Gastrocnemius medialis (tissue), 4 donors: ENCODE measurements at regions not wholly inside any gene's neighbourhood (a gene's known extent, or its start where the extent isn't known, plus 50 kb on each side); places are given as distances from the start of the nearest gene placed in this dataset.

Experiments
- ATAC-seq, 2 donors: fragments of 150-250 bp; one replicate each; pipeline ENCODE4 v1.9.1; 2016
- DNase-seq, 2 donors: peaks; one replicate each; pipeline ENCODE4 v3.0.0-alpha.2; 2019
- H3K27ac ChIP-seq, 4 donors: fragments of 200-600 bp; sonication (generic); 1 replicate in 1 of 4; 2 replicates in 3 of 4; pipeline ENCODE4 v1.5.1; 2016 to 2018; ENCODE audit warnings: mild to moderate bottlenecking in 2 of 4, moderate library complexity in 1 of 4
- H3K27me3 ChIP-seq, 3 donors: fragments of 200-600 bp; sonication (generic) in 2 of 3; 1 replicate in 1 of 3; 2 replicates in 2 of 3; pipeline versions ENCODE4 v1.5.1 to v1.6.0; 2016 to 2019; ENCODE audit warnings: mild to moderate bottlenecking in 1 of 3, moderate library complexity in 1 of 3
- H3K36me3 ChIP-seq, 2 donors: fragments of 200-600 bp; sonication (generic) in 1 of 2; one replicate each; pipeline ENCODE4 v1.5.1; 2017 to 2018
- H3K4me1 ChIP-seq, 2 donors: fragments of 200-600 bp; sonication (generic) in 1 of 2; one replicate each; pipeline ENCODE4 v1.5.1; 2016 to 2017; ENCODE audit warnings: mild to moderate bottlenecking in 2 of 2
- H3K4me3 ChIP-seq, 4 donors: fragments of 200-600 bp; sonication (generic) in 3 of 4; 1 replicate in 1 of 4; 2 replicates in 3 of 4; pipeline ENCODE4 v1.5.1; 2016 to 2019; ENCODE audit warnings: mild to moderate bottlenecking in 2 of 4
- H3K9me3 ChIP-seq, 3 donors: fragments of 200-600 bp; sonication (generic) in 2 of 3; 1 replicate in 1 of 3; 2 replicates in 2 of 3; pipeline ENCODE4 v1.5.1; 2016 to 2019
- POLR2A ChIP-seq, 2 donors: fragments of 450-650 bp; IDR thresholded peaks; one replicate each; pipeline ENCODE4 v1.6.1; 2017; ENCODE audit warnings: antibody characterized with exemption in 2 of 2, mild to moderate bottlenecking in 2 of 2, moderate library complexity in 2 of 2
- in situ Hi-C, 4 donors: fragments of 200-750 bp; cut with MboI; loops; one replicate each; pipeline versions ENCODE4 v1.15.0 to v1.8.0; 2017; ENCODE audit warnings: low sequenced_read_pairs in 4 of 4
- intact Hi-C: fragments of 100-400 bp; cut with DNase I; formaldehyde crosslinking; loops from one replicate; pipeline ENCODE4 v1.15.1; 2023; ENCODE audit warnings: low total_unique reads
- TF ChIP-seq, protein P1 (sequence below), 5 experiments: fragments of 450-650 bp in 3 of 5; fragments of 200-600 bp in 2 of 5; sonication (generic) in 2 of 5; IDR thresholded peaks in 4 of 5; conservative IDR thresholded peaks in 1 of 5; 1 replicate in 4 of 5; 2 replicates in 1 of 5; pipeline ENCODE4 v1.5.1; 2016 to 2019; ENCODE audit warnings: antibody characterized with exemption in 5 of 5, mild to moderate bottlenecking in 3 of 5, moderate library complexity in 3 of 5

DNA sequence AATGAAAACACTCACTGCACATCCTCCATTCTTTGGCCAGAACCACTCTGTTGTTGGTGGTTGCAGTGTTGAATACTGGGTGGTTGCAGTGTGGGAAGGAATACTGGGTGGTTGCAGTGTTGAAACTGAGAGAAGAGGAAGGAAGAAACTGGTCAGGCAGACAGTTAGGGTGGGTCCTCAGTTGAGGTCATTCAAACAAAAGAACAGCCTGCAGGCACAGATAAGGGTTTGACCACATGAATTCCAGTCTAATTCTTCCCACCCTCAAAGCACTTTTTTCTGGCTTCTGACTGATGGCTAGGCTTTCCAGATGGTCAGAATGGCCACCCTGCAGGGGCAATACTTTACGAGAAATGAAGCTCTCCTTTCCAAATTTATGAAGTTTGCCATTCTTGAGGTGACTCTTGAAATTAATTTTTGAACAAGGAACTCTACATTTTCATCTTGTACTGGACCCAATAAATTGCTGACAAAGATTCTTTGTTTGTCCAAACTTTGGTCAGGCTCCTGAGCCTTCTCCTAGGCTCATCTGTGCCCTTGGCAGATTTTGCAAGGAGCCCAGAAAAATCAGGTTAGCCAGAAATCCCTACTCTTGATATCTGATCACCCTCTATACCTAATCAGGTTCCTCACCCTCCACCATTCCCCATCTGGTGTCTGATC lies 596.6 kb upstream of the CDH5 start:
- Histone ChIP-seq H3K27me3 (no peaks in the 10 kb centered on the region), H3K27ac (no peak overlapping the region), H3K9me3 (no peaks in the 10 kb centered on the region), H3K36me3 (no peaks in the 10 kb centered on the region), H3K4me3 (no peak overlapping the region), H3K4me1 (no peaks in the 10 kb centered on the region)
- intact Hi-C loops (no loop called here), in situ Hi-C loops (no loop called here)
- DNase-seq, result no peak
- TF ChIP-seq POLR2A (IDR thresholded peaks at IDR 0.05), result no peak
- TF ChIP-seq, protein P1, sequence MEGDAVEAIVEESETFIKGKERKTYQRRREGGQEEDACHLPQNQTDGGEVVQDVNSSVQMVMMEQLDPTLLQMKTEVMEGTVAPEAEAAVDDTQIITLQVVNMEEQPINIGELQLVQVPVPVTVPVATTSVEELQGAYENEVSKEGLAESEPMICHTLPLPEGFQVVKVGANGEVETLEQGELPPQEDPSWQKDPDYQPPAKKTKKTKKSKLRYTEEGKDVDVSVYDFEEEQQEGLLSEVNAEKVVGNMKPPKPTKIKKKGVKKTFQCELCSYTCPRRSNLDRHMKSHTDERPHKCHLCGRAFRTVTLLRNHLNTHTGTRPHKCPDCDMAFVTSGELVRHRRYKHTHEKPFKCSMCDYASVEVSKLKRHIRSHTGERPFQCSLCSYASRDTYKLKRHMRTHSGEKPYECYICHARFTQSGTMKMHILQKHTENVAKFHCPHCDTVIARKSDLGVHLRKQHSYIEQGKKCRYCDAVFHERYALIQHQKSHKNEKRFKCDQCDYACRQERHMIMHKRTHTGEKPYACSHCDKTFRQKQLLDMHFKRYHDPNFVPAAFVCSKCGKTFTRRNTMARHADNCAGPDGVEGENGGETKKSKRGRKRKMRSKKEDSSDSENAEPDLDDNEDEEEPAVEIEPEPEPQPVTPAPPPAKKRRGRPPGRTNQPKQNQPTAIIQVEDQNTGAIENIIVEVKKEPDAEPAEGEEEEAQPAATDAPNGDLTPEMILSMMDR (IDR thresholded peaks at IDR 0.05 in 4 of 5, conservative IDR thresholded peaks at IDR 0.05 in 1 of 5), result no peak
- no peak for ATAC-seq

DNA sequence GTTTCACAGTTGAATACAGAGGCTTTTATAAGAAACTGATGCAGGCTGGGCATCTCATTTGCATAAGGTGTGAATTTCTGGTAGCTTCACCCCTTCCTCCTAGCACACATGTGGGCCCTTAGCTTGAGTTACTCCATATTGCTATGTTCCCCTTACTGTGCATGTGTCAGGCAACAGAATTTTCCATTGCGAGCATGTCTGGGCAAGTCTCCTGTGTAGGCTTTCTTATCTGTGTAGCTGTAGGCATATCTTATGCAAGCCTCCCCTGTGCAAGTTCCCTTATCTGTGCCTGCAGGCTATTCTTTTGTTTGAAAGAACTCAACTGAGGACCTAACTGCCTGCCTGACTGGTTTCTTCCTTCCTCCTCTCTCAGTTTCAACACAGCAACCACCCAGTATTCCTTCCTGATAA lies 597.4 kb upstream of the CDH5 start:
- no peak for TF ChIP-seq POLR2A (IDR thresholded peaks at IDR 0.05)
- TF ChIP-seq, protein P1 (IDR thresholded peaks at IDR 0.05 in 4 of 5, conservative IDR thresholded peaks at IDR 0.05 in 1 of 5), result no peak
- H3K27ac ChIP-seq, result no peak overlapping the region
- ATAC-seq (no peak), DNase-seq (no peak)
- no peaks in the 10 kb centered on the region for H3K4me1 ChIP-seq
- intact Hi-C loops (no loop called here), in situ Hi-C loops (no loop called here)
- H3K36me3 ChIP-seq, result no peaks in the 10 kb centered on the region
- H3K9me3 ChIP-seq, result no peaks in the 10 kb centered on the region
- H3K27me3 ChIP-seq, result no peaks in the 10 kb centered on the region
- H3K4me3 ChIP-seq, result no peak overlapping the region

GRCh38 chr16:65767125-65767524 lies 599.4 kb upstream of the CDH5 start:
- no peaks in the 10 kb centered on the region for H3K27me3 ChIP-seq
- H3K4me3 ChIP-seq, result no peak overlapping the region
- H3K9me3 ChIP-seq, result no peaks in the 10 kb centered on the region
- TF ChIP-seq, protein P1 (IDR thresholded peaks at IDR 0.05 in 4 of 5, conservative IDR thresholded peaks at IDR 0.05 in 1 of 5), result no peak
- TF ChIP-seq POLR2A (IDR thresholded peaks at IDR 0.05), result no peak
- DNase-seq, result no peak
- no peaks in the 10 kb centered on the region for H3K36me3 ChIP-seq
- ATAC-seq, result no peak
- no peak overlapping the region for H3K27ac ChIP-seq
- H3K4me1 ChIP-seq, result no peaks in the 10 kb centered on the region
- intact Hi-C loops, result no loop called here
- in situ Hi-C loops, result no loop called here

DNA sequence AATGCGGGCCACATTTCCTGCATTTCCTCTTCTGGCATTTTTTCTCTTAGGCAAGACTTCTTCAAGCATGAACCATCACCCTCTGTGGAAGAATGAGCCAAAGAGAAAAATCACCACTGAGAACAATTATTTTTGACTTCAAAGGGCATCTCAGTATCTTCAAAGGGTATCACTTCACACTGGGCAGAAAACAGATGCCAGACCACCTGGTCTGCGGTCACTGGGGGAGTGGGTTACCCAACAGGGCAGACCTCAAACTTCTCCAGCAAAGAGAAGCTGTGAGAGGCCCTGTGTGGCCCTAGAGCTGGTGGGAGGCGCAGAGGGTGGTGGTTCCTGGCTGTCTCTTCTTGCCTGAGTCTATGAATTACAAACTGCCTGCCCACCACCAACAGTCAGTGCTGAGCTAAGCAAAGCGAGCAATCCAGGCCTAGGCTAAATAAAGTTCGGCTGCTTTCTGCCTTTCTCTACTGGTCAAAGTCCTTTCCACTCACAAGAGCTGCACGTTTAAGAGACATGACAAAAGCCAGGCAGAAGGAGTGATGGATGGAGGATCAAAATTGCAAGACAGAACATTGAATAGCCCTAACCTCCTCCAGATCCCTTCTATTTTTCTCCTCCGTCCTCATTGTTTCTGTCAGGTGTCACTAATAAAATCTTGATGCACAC lies 602.7 kb upstream of the CDH5 start:
- no peaks in the 10 kb centered on the region for H3K36me3 ChIP-seq
- no peaks in the 10 kb centered on the region for H3K4me1 ChIP-seq
- no peak for ATAC-seq
- intact Hi-C loops, result no loop called here
- no peak overlapping the region for H3K4me3 ChIP-seq
- no peaks in the 10 kb centered on the region for H3K9me3 ChIP-seq
- no peak for TF ChIP-seq POLR2A (IDR thresholded peaks at IDR 0.05)
- TF ChIP-seq, protein P1 (IDR thresholded peaks at IDR 0.05 in 4 of 5, conservative IDR thresholded peaks at IDR 0.05 in 1 of 5), result no peak
- in situ Hi-C loops, result no loop called here
- no peak overlapping the region for H3K27ac ChIP-seq
- no peak for DNase-seq
- H3K27me3 ChIP-seq, result no peaks in the 10 kb centered on the region
